Activated naive CD8-positive, alpha-beta T cell treated with anti-CD3 and anti-CD28 coated beads, Interleukin-2, amount 10 ng/mL, durations not matched to agents 7 days and 5 days (primary cell): ENCODE measurements at regions not wholly inside any gene's neighbourhood (a gene's known extent, or its start where the extent isn't known, plus 50 kb on each side); places are given as distances from the start of the nearest gene placed in this dataset.

ENCODE experiments used
- ATAC-seq: fragments of 150-1000 bp; cut with Tn5 transposase; one replicate; pipeline ENCODE4 v1.10.0; 2021; ENCODE audit warnings: low read depth, moderate library complexity
- POLR2A ChIA-PET: fragments of 350-600 bp; sonication (Branson Sonifier 250); formaldehyde crosslinking; loops from one replicate; lab custom pipeline; 2021; ENCODE audit warnings: antibody characterized with exemption; lab: Charles Lee
- DNase-seq: peaks from one replicate; pipeline ENCODE4 v3.0.0; 2021
- H3K27ac Mint-ChIP-seq: one replicate; pipeline ENCODE4 v1.8.0; 2022; ENCODE audit warnings: mild to moderate bottlenecking, mixed read lengths
- H3K27me3 Mint-ChIP-seq: one replicate; pipeline ENCODE4 v1.8.0; 2022; ENCODE audit warnings: mild to moderate bottlenecking, moderate library complexity, mixed read lengths
- H3K36me3 Mint-ChIP-seq: one replicate; pipeline ENCODE4 v1.8.0; 2021; ENCODE audit warnings: mild to moderate bottlenecking, mixed read lengths
- H3K4me1 Mint-ChIP-seq: one replicate; pipeline ENCODE4 v1.8.0; 2021; ENCODE audit warnings: mixed read lengths
- H3K4me3 Mint-ChIP-seq: one replicate; pipeline ENCODE4 v1.8.0; 2022; ENCODE audit warnings: mild to moderate bottlenecking, moderate library complexity, mixed read lengths
- H3K9me3 Mint-ChIP-seq: one replicate; pipeline ENCODE4 v1.8.0; 2021; ENCODE audit warnings: mixed read lengths

- Mint-ChIP-seq H3K4me1 (no peaks in the 10 kb centered on the region), H3K36me3 (no peaks in the 10 kb centered on the region), H3K27ac (no peak overlapping the region), H3K9me3 (no peaks in the 10 kb centered on the region), H3K27me3 (peaks cover 25% of the 10 kb centered on the region), H3K4me3 (no peak overlapping the region)
- DNase-seq (no peak), ATAC-seq (no peak)
- POLR2A ChIA-PET, result no interaction called here
These were observed 77.4 kb upstream of the ANXA1 start for GRCh38 chr9:73074176-73074708.

- H3K9me3 Mint-ChIP-seq, result no peaks in the 10 kb centered on the region
- H3K27me3 Mint-ChIP-seq, result peaks cover 25% of the 10 kb centered on the region
- H3K4me3 Mint-ChIP-seq, result no peak overlapping the region
- ATAC-seq (no peak), DNase-seq (no peak)
- POLR2A ChIA-PET, result no interaction called here
- no peak overlapping the region for H3K27ac Mint-ChIP-seq
- H3K36me3 Mint-ChIP-seq, result no peaks in the 10 kb centered on the region
- no peaks in the 10 kb centered on the region for H3K4me1 Mint-ChIP-seq
These were observed 78.1 kb upstream of the ANXA1 start for GRCh38 chr9:73073337-73074175.

- ATAC-seq (no peak), DNase-seq (no peak)
- no peaks in the 10 kb centered on the region for H3K4me1 Mint-ChIP-seq
- H3K4me3 Mint-ChIP-seq, result no peak overlapping the region
- no peaks in the 10 kb centered on the region for H3K9me3 Mint-ChIP-seq
- no peaks in the 10 kb centered on the region for H3K36me3 Mint-ChIP-seq
- H3K27me3 Mint-ChIP-seq, result peaks cover 11% of the 10 kb centered on the region
- H3K27ac Mint-ChIP-seq, result no peak overlapping the region
- POLR2A ChIA-PET, result no interaction called here
These were observed 84.6 kb upstream of the ANXA1 start for GRCh38 chr9:73067074-73067473.

- Mint-ChIP-seq H3K9me3 (no peaks in the 10 kb centered on the region), H3K4me3 (no peak overlapping the region), H3K36me3 (no peaks in the 10 kb centered on the region), H3K27me3 (peaks cover 9% of the 10 kb centered on the region), H3K4me1 (no peaks in the 10 kb centered on the region), H3K27ac (no peak overlapping the region)
- ATAC-seq (no peak), DNase-seq (no peak)
- POLR2A ChIA-PET, result no interaction called here
These were observed 86.2 kb upstream of the ANXA1 start for GRCh38 chr9:73065439-73065838.

GRCh38 chr9:73064315-73064714 lies 87.3 kb upstream of the ANXA1 start:
- Mint-ChIP-seq H3K27ac (no peak overlapping the region), H3K4me3 (no peak overlapping the region), H3K27me3 (peaks cover 7% of the 10 kb centered on the region), H3K4me1 (no peaks in the 10 kb centered on the region), H3K9me3 (no peaks in the 10 kb centered on the region), H3K36me3 (no peaks in the 10 kb centered on the region)
- POLR2A ChIA-PET, result no interaction called here
- ATAC-seq (no peak), DNase-seq (no peak)

GRCh38 chr9:73061146-73061545 lies 90.5 kb upstream of the ANXA1 start:
- ATAC-seq, result no peak
- peaks cover 11% of the 10 kb centered on the region for H3K27me3 Mint-ChIP-seq
- POLR2A ChIA-PET, result no interaction called here
- no peak for DNase-seq
- H3K9me3 Mint-ChIP-seq, result no peaks in the 10 kb centered on the region
- H3K36me3 Mint-ChIP-seq, result no peaks in the 10 kb centered on the region
- H3K27ac Mint-ChIP-seq, result no peak overlapping the region
- H3K4me3 Mint-ChIP-seq, result no peak overlapping the region
- H3K4me1 Mint-ChIP-seq, result no peaks in the 10 kb centered on the region

- H3K27ac Mint-ChIP-seq, result no peak overlapping the region
- POLR2A ChIA-PET, result no interaction called here
- ATAC-seq, result no peak
These were observed 92.4 kb upstream of the ANXA1 start for GRCh38 chr9:73059247-73059646.

GRCh38 chr9:73056245-73056644 lies 95.4 kb upstream of the ANXA1 start:
- H3K4me1 Mint-ChIP-seq, result no peaks in the 10 kb centered on the region
- POLR2A ChIA-PET, result no interaction called here
- peaks cover 10% of the 10 kb centered on the region for H3K27me3 Mint-ChIP-seq
- H3K36me3 Mint-ChIP-seq, result no peaks in the 10 kb centered on the region
- no peak overlapping the region for H3K27ac Mint-ChIP-seq
- DNase-seq (no peak), ATAC-seq (no peak)
- H3K9me3 Mint-ChIP-seq, result no peaks in the 10 kb centered on the region
- no peak overlapping the region for H3K4me3 Mint-ChIP-seq

More at GRCh38 chr9:73059247-73059646, 92.4 kb upstream of the ANXA1 start:
- no peaks in the 10 kb centered on the region for H3K36me3 Mint-ChIP-seq
- H3K9me3 Mint-ChIP-seq, result no peaks in the 10 kb centered on the region
- H3K4me3 Mint-ChIP-seq, result no peak overlapping the region
- DNase-seq, result no peak
- peaks cover 11% of the 10 kb centered on the region for H3K27me3 Mint-ChIP-seq
- H3K4me1 Mint-ChIP-seq, result no peaks in the 10 kb centered on the region

- no peak for DNase-seq
- POLR2A ChIA-PET, result no interaction called here
- Mint-ChIP-seq H3K4me1 (no peaks in the 10 kb centered on the region), H3K4me3 (no peak overlapping the region), H3K36me3 (no peaks in the 10 kb centered on the region), H3K27ac (no peak overlapping the region), H3K27me3 (peaks cover 6% of the 10 kb centered on the region), H3K9me3 (no peaks in the 10 kb centered on the region)
- no peak for ATAC-seq
These were observed 97.6 kb upstream of the ANXA1 start for GRCh38 chr9:73054091-73054490.

GRCh38 chr9:73053543-73053942 lies 98.1 kb upstream of the ANXA1 start:
- POLR2A ChIA-PET, result no interaction called here
- Mint-ChIP-seq H3K27ac (no peak overlapping the region), H3K4me1 (no peaks in the 10 kb centered on the region), H3K9me3 (no peaks in the 10 kb centered on the region), H3K36me3 (no peaks in the 10 kb centered on the region), H3K4me3 (no peak overlapping the region), H3K27me3 (peaks cover 4% of the 10 kb centered on the region)
- ATAC-seq (no peak), DNase-seq (no peak)

- POLR2A ChIA-PET, result interaction anchor here (0.7 kb wide), 1 partner anchor 729 kb away, joined by 3 read pairs; no protein-coding TSS in a partner anchor
- no peaks in the 10 kb centered on the region for H3K4me1 Mint-ChIP-seq
- no peak for ATAC-seq
- H3K27ac Mint-ChIP-seq, result no peak overlapping the region
- no peaks in the 10 kb centered on the region for H3K9me3 Mint-ChIP-seq
- H3K4me3 Mint-ChIP-seq, result no peak overlapping the region
- no peaks in the 10 kb centered on the region for H3K36me3 Mint-ChIP-seq
- DNase-seq, result no peak
- H3K27me3 Mint-ChIP-seq, result peaks cover 2% of the 10 kb centered on the region
These were observed 98.2 kb upstream of the ALDH1A1 start for GRCh38 chr9:73050887-73051550.

GRCh38 chr9:73050065-73050816 lies 97.4 kb upstream of the ALDH1A1 start:
- ATAC-seq (no peak), DNase-seq (no peak)
- no peak overlapping the region for H3K4me3 Mint-ChIP-seq
- peaks cover 2% of the 10 kb centered on the region for H3K27me3 Mint-ChIP-seq
- no peaks in the 10 kb centered on the region for H3K4me1 Mint-ChIP-seq
- H3K36me3 Mint-ChIP-seq, result no peaks in the 10 kb centered on the region
- POLR2A ChIA-PET, result interaction anchor here (0.7 kb wide), 1 partner anchor 729 kb away, joined by 3 read pairs; no protein-coding TSS in a partner anchor
- no peak overlapping the region for H3K27ac Mint-ChIP-seq
- no peaks in the 10 kb centered on the region for H3K9me3 Mint-ChIP-seq

- no peaks in the 10 kb centered on the region for H3K4me1 Mint-ChIP-seq
- H3K36me3 Mint-ChIP-seq, result no peaks in the 10 kb centered on the region
- POLR2A ChIA-PET, result no interaction called here
- DNase-seq (no peak), ATAC-seq (no peak)
- H3K27me3 Mint-ChIP-seq, result peaks cover 2% of the 10 kb centered on the region
- no peaks in the 10 kb centered on the region for H3K9me3 Mint-ChIP-seq
- H3K27ac Mint-ChIP-seq, result no peak overlapping the region
- H3K4me3 Mint-ChIP-seq, result no peak overlapping the region
These were observed 96.4 kb upstream of the ALDH1A1 start for GRCh38 chr9:73049280-73049679.
